Upper lobe of left lung (tissue), 4 donors: ENCODE measurements at regions not wholly inside any gene's neighbourhood (a gene's known extent, or its start where the extent isn't known, plus 50 kb on each side); places are given as distances from the start of the nearest gene placed in this dataset.

Source experiments
- POLR2A ChIP-seq, 4 donors: fragments of 450-650 bp; IDR thresholded peaks; one replicate each; pipeline ENCODE4 v1.5.1; 2016 to 2017; ENCODE audit warnings: antibody characterized with exemption in 4 of 4, mild to moderate bottlenecking in 2 of 4
- TF ChIP-seq, protein P1 (sequence below), 6 experiments: fragments of 450-650 bp in 4 of 6; fragments of 200-600 bp in 2 of 6; sonication (generic) in 2 of 6; IDR thresholded peaks; one replicate each; pipeline ENCODE4 v1.5.1; 2016 to 2019; ENCODE audit warnings: antibody characterized with exemption in 6 of 6

DNA sequence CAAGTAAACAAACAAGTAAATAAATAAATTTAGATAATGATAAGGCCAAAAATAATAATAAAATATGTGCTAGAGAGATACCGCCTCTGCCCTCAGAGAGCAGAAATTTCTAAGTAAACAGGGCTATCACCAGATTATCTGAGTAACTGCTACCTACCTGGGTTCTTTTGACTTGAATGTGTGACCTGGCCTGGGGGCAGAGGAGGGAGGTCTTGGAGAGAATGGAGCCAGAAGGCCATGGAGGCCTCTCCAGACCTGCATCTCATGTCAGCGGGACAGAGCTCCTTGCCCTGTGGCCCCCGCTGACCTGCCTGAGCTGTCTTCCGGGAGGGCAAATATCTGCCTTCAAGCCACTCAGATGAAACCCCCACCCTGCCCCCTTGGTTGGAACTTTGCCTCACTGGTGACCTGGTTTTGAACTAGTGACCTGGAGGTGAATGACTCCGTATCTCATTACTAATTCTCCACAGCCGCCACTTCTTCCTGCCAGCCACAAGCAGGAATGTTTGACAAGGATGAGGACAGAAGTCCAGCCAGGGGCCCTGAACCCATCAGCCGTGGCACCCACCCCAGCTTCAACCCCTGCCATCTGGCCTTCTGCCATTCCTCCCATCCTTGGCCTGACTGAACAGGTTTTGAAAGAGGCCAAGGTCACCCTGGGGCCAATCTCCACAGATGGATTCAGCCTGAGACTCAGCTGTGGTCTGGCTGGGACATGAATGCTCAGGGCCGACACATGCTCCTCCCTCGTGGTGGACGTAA lies 86.8 kb upstream of the PARP11 start:
- TF ChIP-seq POLR2A (IDR thresholded peaks at IDR 0.05) = no peak
- TF ChIP-seq, protein P1, sequence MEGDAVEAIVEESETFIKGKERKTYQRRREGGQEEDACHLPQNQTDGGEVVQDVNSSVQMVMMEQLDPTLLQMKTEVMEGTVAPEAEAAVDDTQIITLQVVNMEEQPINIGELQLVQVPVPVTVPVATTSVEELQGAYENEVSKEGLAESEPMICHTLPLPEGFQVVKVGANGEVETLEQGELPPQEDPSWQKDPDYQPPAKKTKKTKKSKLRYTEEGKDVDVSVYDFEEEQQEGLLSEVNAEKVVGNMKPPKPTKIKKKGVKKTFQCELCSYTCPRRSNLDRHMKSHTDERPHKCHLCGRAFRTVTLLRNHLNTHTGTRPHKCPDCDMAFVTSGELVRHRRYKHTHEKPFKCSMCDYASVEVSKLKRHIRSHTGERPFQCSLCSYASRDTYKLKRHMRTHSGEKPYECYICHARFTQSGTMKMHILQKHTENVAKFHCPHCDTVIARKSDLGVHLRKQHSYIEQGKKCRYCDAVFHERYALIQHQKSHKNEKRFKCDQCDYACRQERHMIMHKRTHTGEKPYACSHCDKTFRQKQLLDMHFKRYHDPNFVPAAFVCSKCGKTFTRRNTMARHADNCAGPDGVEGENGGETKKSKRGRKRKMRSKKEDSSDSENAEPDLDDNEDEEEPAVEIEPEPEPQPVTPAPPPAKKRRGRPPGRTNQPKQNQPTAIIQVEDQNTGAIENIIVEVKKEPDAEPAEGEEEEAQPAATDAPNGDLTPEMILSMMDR (IDR thresholded peaks at IDR 0.05) = no peak
